GM12878 (cell line): ENCODE measurements at regions not wholly inside any gene's neighbourhood (a gene's known extent, or its start where the extent isn't known, plus 50 kb on each side); places are given as distances from the start of the nearest gene placed in this dataset.

Experiments used
- ATAC-seq: fragments of 200-7000 bp; cut with Tn5 transposase; 3 replicates; pipeline ENCODE4 v1.9.1; 2020; ENCODE audit warnings: mild to moderate bottlenecking, moderate library complexity
- BruUV-seq: library from RNA; stranded (reverse); fragments of 400-500 nt; replicated peaks from 2 replicates; lab custom pipeline; 2021; lab: Mats Ljungman, UMichigan
- CTCF ChIA-PET: fragments of 300-600 bp; sonication (Branson Sonifier 250); formaldehyde crosslinking; extraction: SDS; loops from one replicate; lab custom pipeline; 2021; ENCODE audit warnings: inconsistent platforms; lab: Yijun Ruan, JAX
- POLR2A ChIA-PET: fragments of 350-600 bp; formaldehyde crosslinking; extraction: SDS; loops from one replicate; lab custom pipeline; 2021; ENCODE audit warnings: inconsistent platforms; lab: Charles Lee
- RAD21 ChIA-PET: fragments of 300-600 bp; sonication (Branson Sonifier 250); formaldehyde crosslinking; loops from one replicate; lab custom pipeline; 2023; ENCODE audit warnings: antibody characterized with exemption; ENCODE audit not compliant: unreplicated experiment; lab: Charles Lee
- SMC1A ChIA-PET: fragments of 300-600 bp; sonication (Branson Sonifier 250); formaldehyde crosslinking; loops from one replicate; lab custom pipeline; 2023; ENCODE audit not compliant: unreplicated experiment, uncharacterized antibody; lab: Charles Lee
- DNase-seq: peaks from one replicate; pipeline ENCODE4 v3.0.0-alpha.2; 2011; ENCODE audit warnings: low read depth, low spot score
- FAIRE-seq: peaks from 3 replicates; lab custom pipeline; 2011; peaks lifted over from hg19 to GRCh38; lab: Jason Lieb, UNC
- H2AFZ ChIP-seq: 2 replicates; pipeline ENCODE4 v1.6.0; 2011; ENCODE audit warnings: low read depth, low read length, control low read depth; ENCODE audit not compliant: control insufficient read depth
- H3K27ac ChIP-seq: 2 replicates; pipeline ENCODE4 v1.5.1; 2011; ENCODE audit warnings: control low read depth; ENCODE audit not compliant: control insufficient read depth, insufficient read depth
- H3K27me3 ChIP-seq, 2 experiments: replicated peaks in 1 of 2; 2 replicates each; pipeline versions ENCODE4 v1.6.0 to v1.6.1; 2011; ENCODE audit warnings: low read length in 1 of 2; ENCODE audit not compliant: control insufficient read depth in 2 of 2, insufficient read depth in 2 of 2
- H3K36me3 ChIP-seq, 2 experiments: 2 replicates each; pipeline ENCODE4 v1.5.1; 2011; ENCODE audit warnings: low read length in 1 of 2; ENCODE audit not compliant: control insufficient read depth in 2 of 2, insufficient read depth in 2 of 2
- H3K4me1 ChIP-seq: 2 replicates; pipeline ENCODE4 v1.6.1; 2011; ENCODE audit warnings: mild to moderate bottlenecking, low read length, moderate library complexity, mixed read lengths; ENCODE audit not compliant: control insufficient read depth, insufficient read depth
- H3K4me2 ChIP-seq: 2 replicates; pipeline ENCODE4 v1.6.0; 2011; ENCODE audit warnings: control low read depth; ENCODE audit not compliant: control insufficient read depth, insufficient read depth
- H3K4me3 ChIP-seq: fragments of 200-600 bp; sonication (generic); 2 replicates; pipeline ENCODE4 v1.5.1; 2016
- H3K79me2 ChIP-seq: 2 replicates; pipeline ENCODE4 v1.6.0; 2011; ENCODE audit warnings: low read length; ENCODE audit not compliant: control insufficient read depth, insufficient read depth
- H3K9ac ChIP-seq: 2 replicates; pipeline ENCODE4 v1.8.0; 2011; ENCODE audit warnings: low read length, control low read depth, mixed read lengths; ENCODE audit not compliant: control insufficient read depth, insufficient read depth
- H3K9me3 ChIP-seq: replicated peaks from 3 replicates; pipeline ENCODE4 v1.5.1; 2011; ENCODE audit warnings: mild to moderate bottlenecking, low read length; ENCODE audit not compliant: control insufficient read depth, insufficient read depth
- H4K20me1 ChIP-seq: 2 replicates; pipeline ENCODE4 v1.6.0; 2011; ENCODE audit not compliant: control insufficient read depth, insufficient read depth
- BMI1 ChIP-seq: fragments of 450-650 bp; IDR thresholded peaks from 2 replicates; pipeline ENCODE4 v1.6.1; 2016; ENCODE audit warnings: mild to moderate bottlenecking, moderate library complexity, borderline replicate concordance
- CEBPZ ChIP-seq: fragments of 150-350 bp; IDR thresholded peaks from 2 replicates; pipeline ENCODE4 v1.6.1; 2016; ENCODE audit warnings: low read depth, low read length
- ETV6 ChIP-seq, 2 experiments: fragments of 450-650 bp in 1 of 2; IDR thresholded peaks in 1 of 2; conservative IDR thresholded peaks in 1 of 2; 2 replicates each; pipeline ENCODE4 v1.6.1; 2014; ENCODE audit warnings: antibody characterized with exemption in 1 of 2, borderline replicate concordance in 1 of 2, low read depth in 1 of 2, mild to moderate bottlenecking in 1 of 2, moderate library complexity in 1 of 2
- NKRF ChIP-seq: fragments of 450-650 bp; conservative IDR thresholded peaks from 2 replicates; pipeline ENCODE4 v1.6.1; 2017; ENCODE audit warnings: mild to moderate bottlenecking, moderate library complexity
- RCOR1 ChIP-seq: conservative IDR thresholded peaks from 2 replicates; pipeline ENCODE4 v1.6.1; 2012; ENCODE audit warnings: low read depth, low read length, improper control_type of control experiment
- SIN3A ChIP-seq: IDR thresholded peaks from 2 replicates; pipeline ENCODE4 v1.6.1; 2012; ENCODE audit warnings: low read depth, low read length, improper control_type of control experiment
- SMAD1 ChIP-seq: fragments of 450-650 bp; IDR thresholded peaks from 2 replicates; pipeline ENCODE4 v1.6.1; 2018; ENCODE audit warnings: mild to moderate bottlenecking, low read depth; ENCODE audit not compliant: partially characterized antibody
- SREBF1 ChIP-seq: IDR thresholded peaks from 2 replicates; pipeline ENCODE4 v1.6.1; 2012; ENCODE audit warnings: mild to moderate bottlenecking, low read length
- STAT1 ChIP-seq: fragments of 450-650 bp; conservative IDR thresholded peaks from 2 replicates; pipeline ENCODE4 v1.6.1; 2014; ENCODE audit warnings: antibody characterized with exemption, mild to moderate bottlenecking
- ZBTB40 ChIP-seq: fragments of 450-650 bp; IDR thresholded peaks from 2 replicates; pipeline ENCODE4 v1.6.1; 2016; ENCODE audit warnings: mild to moderate bottlenecking, moderate library complexity, borderline replicate concordance
- ZNF217 ChIP-seq: fragments of 450-650 bp; IDR thresholded peaks from 2 replicates; pipeline ENCODE4 v1.6.1; 2017; ENCODE audit warnings: antibody characterized with exemption, mild to moderate bottlenecking
- WGBS: methylation state at CpG from one replicate; pipeline ENCODE4 v1.1.6; 2016; ENCODE audit warnings: low lambda C conversion rate; ENCODE audit not compliant: insufficient replicate concordance, insufficient coverage; ENCODE audit errors: missing lambda C conversion rate; 5-methylcytosine and 5-hydroxymethylcytosine counted together
- in situ Hi-C: fragments of 300-500 bp; cut with MboI; formaldehyde crosslinking; loops from 9 replicates; pipeline ENCODE4 v1.14.3; 2018; ENCODE audit warnings: mixed read lengths
- intact Hi-C: fragments of 100-400 bp; cut with micrococcal nuclease; formaldehyde crosslinking; loops from one replicate; pipeline ENCODE4 v1.14.2; 2022; ENCODE audit not compliant: unreplicated experiment
- TF ChIP-seq, protein P1 (sequence below): fragments of 450-650 bp; IDR thresholded peaks from 2 replicates; pipeline ENCODE4 v1.6.1; 2018; ENCODE audit warnings: borderline replicate concordance, mild to moderate bottlenecking; ENCODE audit not compliant: partially characterized antibody

DNA sequence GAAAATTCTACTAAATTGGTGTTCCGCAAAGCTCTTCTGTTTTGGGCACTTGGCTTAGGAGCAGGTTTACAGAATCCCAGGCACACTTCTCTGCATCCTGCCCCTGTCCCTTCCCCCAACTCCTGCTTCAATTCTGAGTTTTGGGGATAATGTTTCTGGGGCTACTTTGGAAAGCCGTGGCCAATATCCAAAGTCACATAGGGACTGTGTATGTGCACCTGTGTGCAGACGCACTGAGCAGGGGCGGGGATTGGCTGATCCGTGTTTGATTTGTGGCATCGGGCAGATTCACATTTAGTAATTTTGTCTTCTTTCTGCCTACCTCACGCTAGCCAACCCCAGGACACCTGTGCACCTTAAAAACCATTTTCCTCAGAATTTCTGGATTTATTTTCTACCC lies 491.9 kb downstream of the SIPA1L2 start:
- Histone ChIP-seq H3K27me3 (no peaks in the 10 kb centered on the region), H3K27ac (no peak overlapping the region), H4K20me1 (no peaks in the 10 kb centered on the region), H3K9me3 (no peaks in the 10 kb centered on the region; the same call in 2 of the 3 replicates), H3K4me3 (no peak overlapping the region), H2AFZ (no peak overlapping the region), H3K4me1 (no peaks in the 10 kb centered on the region), H3K9ac (no peak overlapping the region), H3K79me2 (no peaks in the 10 kb centered on the region), H3K36me3 (no peaks in the 10 kb centered on the region), H3K4me2 (no peak overlapping the region)
- no TSS peak for BruUV-seq
- in situ Hi-C loops (no loop called here), intact Hi-C loops (no loop called here)
- FAIRE-seq = no peak
- ChIA-PET POLR2A (interaction anchor here (0.6 kb wide), 1 partner anchor 1155 kb away, joined by 3 read pairs; no protein-coding TSS in a partner anchor), CTCF (interaction anchor here (1.4 kb wide), 1 partner anchor 11 kb away, joined by 3 read pairs; no protein-coding TSS in a partner anchor), SMC1A (no interaction called here), RAD21 (no interaction called here)
- no peak for DNase-seq
- TF ChIP-seq ZBTB40 = no peak
- TF ChIP-seq SMAD1 = no peak
- no peak for TF ChIP-seq NKRF
- TF ChIP-seq SREBF1 = no peak
- TF ChIP-seq CEBPZ = no peak
- TF ChIP-seq ETV6 (conservative IDR thresholded peaks at IDR 0.05 in 1 of 2, IDR thresholded peaks at IDR 0.05 in 1 of 2; ENCODE audit: borderline replicate concordance in 1 of 2, low read depth in 1 of 2) = no peak
- no peak for TF ChIP-seq STAT1
- TF ChIP-seq RCOR1 = no peak
- TF ChIP-seq ZNF217 = no peak
- TF ChIP-seq BMI1 = no peak
- no peak for TF ChIP-seq SIN3A
- TF ChIP-seq, protein P1, sequence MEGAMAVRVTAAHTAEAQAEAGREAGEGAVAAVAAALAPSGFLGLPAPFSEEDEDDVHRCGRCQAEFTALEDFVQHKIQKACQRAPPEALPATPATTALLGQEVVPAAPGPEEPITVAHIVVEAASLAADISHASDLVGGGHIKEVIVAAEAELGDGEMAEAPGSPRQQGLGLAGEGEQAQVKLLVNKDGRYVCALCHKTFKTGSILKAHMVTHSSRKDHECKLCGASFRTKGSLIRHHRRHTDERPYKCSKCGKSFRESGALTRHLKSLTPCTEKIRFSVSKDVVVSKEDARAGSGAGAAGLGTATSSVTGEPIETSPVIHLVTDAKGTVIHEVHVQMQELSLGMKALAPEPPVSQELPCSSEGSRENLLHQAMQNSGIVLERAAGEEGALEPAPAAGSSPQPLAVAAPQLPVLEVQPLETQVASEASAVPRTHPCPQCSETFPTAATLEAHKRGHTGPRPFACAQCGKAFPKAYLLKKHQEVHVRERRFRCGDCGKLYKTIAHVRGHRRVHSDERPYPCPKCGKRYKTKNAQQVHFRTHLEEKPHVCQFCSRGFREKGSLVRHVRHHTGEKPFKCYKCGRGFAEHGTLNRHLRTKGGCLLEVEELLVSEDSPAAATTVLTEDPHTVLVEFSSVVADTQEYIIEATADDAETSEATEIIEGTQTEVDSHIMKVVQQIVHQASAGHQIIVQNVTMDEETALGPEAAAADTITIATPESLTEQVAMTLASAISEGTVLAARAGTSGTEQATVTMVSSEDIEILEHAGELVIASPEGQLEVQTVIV = no peak
- WGBS = 44% methylated on average over 7 of the region's 7 CpGs
- ATAC-seq = no peak
